ENCODE measurements at regions not wholly inside any gene's neighbourhood (a gene's known extent, or its start where the extent isn't known, plus 50 kb on each side); places are given as distances from the start of the nearest gene placed in this dataset.

GRCh38 chr15:91752081-91752785, 101.3 kb upstream of the SLCO3A1 start:
- ChIA-PET CTCF (ENCODE audit: unreplicated experiment) (no interaction called here), POLR2A (interaction anchor here (0.7 kb wide), 1 partner anchor 597 kb away, joined by 5 read pairs; no protein-coding TSS in a partner anchor)

GRCh38 chr15:91759560-91759959, 93.9 kb upstream of the SLCO3A1 start:
- POLR2A ChIA-PET: no interaction called here
- no peaks in the 10 kb centered on the region for H3K36me3 ChIP-seq (ENCODE audit: insufficient read depth, low read length)
- intact Hi-C loops (cut with micrococcal nuclease; ENCODE audit: unreplicated experiment): no loop called here
- TF ChIP-seq EZH2phosphoT487 (IDR thresholded peaks at IDR 0.05; ENCODE audit: borderline replicate concordance, low read depth, low read length): no peak
- no peak for TF ChIP-seq CTCF (conservative IDR thresholded peaks at IDR 0.05; ENCODE audit: low read length)
- no peaks in the 10 kb centered on the region for H3K9me2 ChIP-seq (ENCODE audit: insufficient read depth, low read length)
- DNase-seq (ENCODE audit: low spot score): no peak
- H3K4me1 ChIP-seq (ENCODE audit: insufficient read depth, low read length, poor library complexity, severe bottlenecking): no peaks in the 10 kb centered on the region
- H3K27ac ChIP-seq (ENCODE audit: low read depth, low read length, poor library complexity, severe bottlenecking): no peak overlapping the region
- H3K4me2 ChIP-seq (ENCODE audit: low read length): no peak overlapping the region
- CTCF ChIA-PET (ENCODE audit: unreplicated experiment): no interaction called here
- no peak overlapping the region for H2AFZ ChIP-seq (ENCODE audit: low read length)
- H4K20me1 ChIP-seq (ENCODE audit: insufficient read depth, low read length): no peaks in the 10 kb centered on the region
- H3K79me2 ChIP-seq (ENCODE audit: insufficient read depth, low read depth, low read length): no peaks in the 10 kb centered on the region
- no TSS peak for BruUV-seq (replicated peaks)
- no peak overlapping the region for H3K4me3 ChIP-seq (ENCODE audit: low read depth, low read length, poor library complexity, severe bottlenecking)
- no peaks in the 10 kb centered on the region for H3K9me3 ChIP-seq (ENCODE audit: low read length)

More at GRCh38 chr15:91752081-91752785, 101.3 kb upstream of the SLCO3A1 start:
- TF ChIP-seq EZH2phosphoT487 (IDR thresholded peaks at IDR 0.05; ENCODE audit: borderline replicate concordance, low read depth, low read length) (no peak), CTCF (conservative IDR thresholded peaks at IDR 0.05; ENCODE audit: low read length) (no peak)
- no peaks in the 10 kb centered on the region for H3K9me3 ChIP-seq (ENCODE audit: low read length)
- H3K9me2 ChIP-seq (ENCODE audit: insufficient read depth, low read length): no peaks in the 10 kb centered on the region
- H2AFZ ChIP-seq (ENCODE audit: low read length): no peak overlapping the region
- no TSS peak for BruUV-seq (replicated peaks)
- intact Hi-C loops (cut with micrococcal nuclease; ENCODE audit: unreplicated experiment): no loop called here
- no peaks in the 10 kb centered on the region for H3K79me2 ChIP-seq (ENCODE audit: insufficient read depth, low read depth, low read length)
- H3K4me1 ChIP-seq (ENCODE audit: insufficient read depth, low read length, poor library complexity, severe bottlenecking): no peaks in the 10 kb centered on the region
- no peaks in the 10 kb centered on the region for H4K20me1 ChIP-seq (ENCODE audit: insufficient read depth, low read length)
- no peak overlapping the region for H3K4me3 ChIP-seq (ENCODE audit: low read depth, low read length, poor library complexity, severe bottlenecking)
- H3K4me2 ChIP-seq (ENCODE audit: low read length): no peak overlapping the region
- no peak for DNase-seq (ENCODE audit: low spot score)
- H3K27ac ChIP-seq (ENCODE audit: low read depth, low read length, poor library complexity, severe bottlenecking): no peak overlapping the region
- no peaks in the 10 kb centered on the region for H3K36me3 ChIP-seq (ENCODE audit: insufficient read depth, low read length)

GRCh38 chr15:91765660-91766059, 87.8 kb upstream of the SLCO3A1 start:
- H3K36me3 ChIP-seq (ENCODE audit: insufficient read depth, low read length): no peaks in the 10 kb centered on the region
- H3K4me2 ChIP-seq (ENCODE audit: low read length): no peak overlapping the region
- intact Hi-C loops (cut with micrococcal nuclease; ENCODE audit: unreplicated experiment): no loop called here
- no TSS peak for BruUV-seq (replicated peaks)
- no peak overlapping the region for H2AFZ ChIP-seq (ENCODE audit: low read length)
- ChIA-PET CTCF (ENCODE audit: unreplicated experiment) (no interaction called here), POLR2A (no interaction called here)
- H3K79me2 ChIP-seq (ENCODE audit: insufficient read depth, low read depth, low read length): no peaks in the 10 kb centered on the region
- no peak overlapping the region for H3K27ac ChIP-seq (ENCODE audit: low read depth, low read length, poor library complexity, severe bottlenecking)
- no peaks in the 10 kb centered on the region for H3K4me1 ChIP-seq (ENCODE audit: insufficient read depth, low read length, poor library complexity, severe bottlenecking)
- no peaks in the 10 kb centered on the region for H3K9me2 ChIP-seq (ENCODE audit: insufficient read depth, low read length)
- no peaks in the 10 kb centered on the region for H4K20me1 ChIP-seq (ENCODE audit: insufficient read depth, low read length)
- no peaks in the 10 kb centered on the region for H3K9me3 ChIP-seq (ENCODE audit: low read length)
- no peak overlapping the region for H3K4me3 ChIP-seq (ENCODE audit: low read depth, low read length, poor library complexity, severe bottlenecking)
- no peak for DNase-seq (ENCODE audit: low spot score)
- no peak for TF ChIP-seq CTCF (conservative IDR thresholded peaks at IDR 0.05; ENCODE audit: low read length)
